ENCODE measurements at regions not wholly inside any gene's neighbourhood (a gene's known extent, or its start where the extent isn't known, plus 50 kb on each side); places are given as distances from the start of the nearest gene placed in this dataset.

DNA sequence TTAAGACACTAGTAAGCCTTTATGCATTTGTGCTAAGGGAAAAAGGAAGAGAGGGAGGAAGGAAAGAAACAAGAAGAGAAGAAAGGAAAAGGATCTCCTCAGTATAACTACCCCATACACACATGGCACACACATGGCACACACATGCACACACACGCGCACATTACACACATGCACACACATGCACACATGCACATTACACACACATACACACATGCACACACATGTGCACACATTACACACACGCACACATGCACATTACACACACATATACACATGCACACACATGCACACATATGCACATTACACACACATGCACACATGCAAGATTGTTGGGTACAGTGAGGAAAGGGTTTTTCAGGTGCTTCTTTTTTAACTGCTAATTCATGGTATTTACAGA lies 311.2 kb downstream of the SKIDA1 start:
- intact Hi-C loops (cut with DNase I; ENCODE audit: low total_unique reads), result no loop called here
- WGBS, 5 donors, result 92 to 100% (median 96%) methylated on average over 3 of the region's 3 CpGs
- Histone ChIP-seq H3K27me3 (no peaks in the 10 kb centered on the region), H3K27ac (no peak overlapping the region), H3K4me1 (no peaks in the 10 kb centered on the region), H3K4me3 (no peak overlapping the region), H3K9me3 (peaks cover 0 to 6% (median 0%) of the 10 kb centered on the region in 4 donors), H3K36me3 (no peaks in the 10 kb centered on the region)
- TF ChIP-seq EP300 (IDR thresholded peaks at IDR 0.05), result no peak
- no peak for TF ChIP-seq POLR2AphosphoS5 (IDR thresholded peaks at IDR 0.05)
- TF ChIP-seq, protein P1, sequence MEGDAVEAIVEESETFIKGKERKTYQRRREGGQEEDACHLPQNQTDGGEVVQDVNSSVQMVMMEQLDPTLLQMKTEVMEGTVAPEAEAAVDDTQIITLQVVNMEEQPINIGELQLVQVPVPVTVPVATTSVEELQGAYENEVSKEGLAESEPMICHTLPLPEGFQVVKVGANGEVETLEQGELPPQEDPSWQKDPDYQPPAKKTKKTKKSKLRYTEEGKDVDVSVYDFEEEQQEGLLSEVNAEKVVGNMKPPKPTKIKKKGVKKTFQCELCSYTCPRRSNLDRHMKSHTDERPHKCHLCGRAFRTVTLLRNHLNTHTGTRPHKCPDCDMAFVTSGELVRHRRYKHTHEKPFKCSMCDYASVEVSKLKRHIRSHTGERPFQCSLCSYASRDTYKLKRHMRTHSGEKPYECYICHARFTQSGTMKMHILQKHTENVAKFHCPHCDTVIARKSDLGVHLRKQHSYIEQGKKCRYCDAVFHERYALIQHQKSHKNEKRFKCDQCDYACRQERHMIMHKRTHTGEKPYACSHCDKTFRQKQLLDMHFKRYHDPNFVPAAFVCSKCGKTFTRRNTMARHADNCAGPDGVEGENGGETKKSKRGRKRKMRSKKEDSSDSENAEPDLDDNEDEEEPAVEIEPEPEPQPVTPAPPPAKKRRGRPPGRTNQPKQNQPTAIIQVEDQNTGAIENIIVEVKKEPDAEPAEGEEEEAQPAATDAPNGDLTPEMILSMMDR (IDR thresholded peaks at IDR 0.05), result no peak
- TF ChIP-seq POLR2A (IDR thresholded peaks at IDR 0.05), result no peak
- no peak for DNase-seq

DNA sequence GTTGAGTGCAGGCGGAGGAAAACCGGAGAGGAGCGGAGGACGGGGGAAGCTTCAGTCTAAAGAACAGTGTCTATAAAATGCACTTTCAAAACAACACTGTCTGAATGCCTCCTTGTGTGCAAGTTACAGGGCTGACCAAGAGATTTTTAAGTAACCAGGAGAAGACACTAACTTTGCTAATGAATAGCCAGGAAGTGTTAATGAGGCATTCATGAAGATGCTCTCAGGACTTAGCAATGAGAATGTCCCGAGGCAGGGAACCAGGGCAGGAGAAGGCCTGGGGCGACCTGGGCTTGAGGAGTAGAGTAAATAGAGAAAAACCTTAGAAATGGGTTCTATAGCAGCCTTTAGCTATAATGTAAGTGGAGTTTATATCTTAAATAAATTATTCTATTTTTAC lies 312.1 kb downstream of the SKIDA1 start:
- WGBS, 5 donors, result 83 to 91% (median 87%) methylated on average over 6 of the region's 6 CpGs
- Histone ChIP-seq H3K36me3 (no peaks in the 10 kb centered on the region), H3K27ac (no peak overlapping the region), H3K4me1 (no peaks in the 10 kb centered on the region), H3K4me3 (no peak overlapping the region), H3K9me3 (no peaks in the 10 kb centered on the region), H3K27me3 (no peaks in the 10 kb centered on the region)
- TF ChIP-seq, protein P1 (IDR thresholded peaks at IDR 0.05), result no peak
- TF ChIP-seq POLR2AphosphoS5 (IDR thresholded peaks at IDR 0.05), result no peak
- TF ChIP-seq EP300 (IDR thresholded peaks at IDR 0.05), result no peak
- TF ChIP-seq POLR2A (IDR thresholded peaks at IDR 0.05), result no peak
- intact Hi-C loops (cut with DNase I; ENCODE audit: low total_unique reads), result no loop called here
- DNase-seq, result no peak

DNA sequence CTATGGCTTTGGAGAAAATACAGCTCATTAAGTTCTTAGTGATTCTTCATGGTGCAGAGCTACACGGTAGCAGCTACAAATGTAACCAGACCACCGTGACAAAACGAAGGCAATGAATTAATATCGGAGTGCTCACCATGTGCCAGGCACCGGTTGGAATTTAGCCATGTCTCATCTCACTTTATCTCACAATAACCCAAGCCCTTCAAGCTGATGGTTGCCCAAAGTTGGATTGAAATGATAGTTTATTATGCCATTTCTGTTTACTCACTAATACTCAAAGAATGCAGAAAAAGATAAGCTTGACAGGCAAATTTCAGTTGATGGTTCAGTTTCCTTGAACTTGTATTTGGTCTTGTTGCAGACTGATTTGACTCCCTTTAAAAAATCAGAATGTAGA lies 312.6 kb downstream of the SKIDA1 start:
- no peak overlapping the region for H3K4me3 ChIP-seq
- intact Hi-C loops (cut with DNase I; ENCODE audit: low total_unique reads), result no loop called here
- DNase-seq, result no peak
- H3K36me3 ChIP-seq, result no peaks in the 10 kb centered on the region
- H3K4me1 ChIP-seq, result no peaks in the 10 kb centered on the region
- peaks cover 0 to 4% (median 2%) of the 10 kb centered on the region in 4 donors for H3K9me3 ChIP-seq
- H3K27ac ChIP-seq, result no peak overlapping the region
- no peak for TF ChIP-seq EP300 (IDR thresholded peaks at IDR 0.05)
- TF ChIP-seq, protein P1 (IDR thresholded peaks at IDR 0.05), result no peak
- no peak for TF ChIP-seq POLR2AphosphoS5 (IDR thresholded peaks at IDR 0.05)
- TF ChIP-seq POLR2A (IDR thresholded peaks at IDR 0.05), result no peak
- H3K27me3 ChIP-seq, result no peaks in the 10 kb centered on the region
- 84 to 94% (median 88%) methylated on average over 5 of the region's 5 CpGs for WGBS, 5 donors

DNA sequence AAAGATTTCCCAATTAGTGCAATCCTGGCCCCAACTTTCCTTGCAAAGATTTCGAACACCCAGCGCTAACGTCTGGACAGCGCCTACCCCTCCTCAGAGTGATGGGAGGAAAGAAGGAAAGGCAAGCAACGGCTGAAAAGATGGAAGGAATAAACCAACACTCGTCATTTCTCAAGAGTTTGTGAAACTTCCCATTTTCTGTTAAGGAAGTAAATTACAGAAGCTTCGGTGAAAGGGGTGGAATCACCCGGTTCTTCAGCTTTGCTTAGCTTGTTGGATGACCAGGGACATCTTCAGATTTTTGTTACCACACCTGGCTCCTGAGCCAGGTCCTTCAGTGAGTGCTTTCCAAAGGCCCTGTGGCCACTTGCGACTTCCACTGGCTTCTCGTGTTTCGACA lies 313.1 kb downstream of the SKIDA1 start:
- no peaks in the 10 kb centered on the region for H3K27me3 ChIP-seq
- H3K36me3 ChIP-seq, result no peaks in the 10 kb centered on the region
- no peak for TF ChIP-seq EP300 (IDR thresholded peaks at IDR 0.05)
- no peak for TF ChIP-seq POLR2A (IDR thresholded peaks at IDR 0.05)
- no peak for TF ChIP-seq POLR2AphosphoS5 (IDR thresholded peaks at IDR 0.05)
- TF ChIP-seq, protein P1 (IDR thresholded peaks at IDR 0.05), result no peak
- H3K9me3 ChIP-seq, result peaks cover 0 to 10% (median 8%) of the 10 kb centered on the region in 4 donors
- no peak for DNase-seq
- intact Hi-C loops (cut with DNase I; ENCODE audit: low total_unique reads), result no loop called here
- no peak overlapping the region for H3K4me3 ChIP-seq
- no peak overlapping the region for H3K27ac ChIP-seq
- WGBS, 5 donors, result 77 to 86% (median 82%) methylated on average over 11 of the region's 11 CpGs
- no peaks in the 10 kb centered on the region for H3K4me1 ChIP-seq

All from stomach (tissue), 8 donors.